Progenitor cell of endocrine pancreas (in vitro differentiated cells): ENCODE measurements at regions not wholly inside any gene's neighbourhood (a gene's known extent, or its start where the extent isn't known, plus 50 kb on each side); places are given as distances from the start of the nearest gene placed in this dataset.
"Not testable (repeated sequence)": the region's sequence is repeated elsewhere in the genome, so short reads cannot be mapped to it uniquely, and the experiment has no call there.

Experiments used
- DNase-seq: peaks from one replicate; pipeline ENCODE4 v3.0.0; 2021; ENCODE audit warnings: low spot score; ENCODE audit not compliant: unreplicated experiment
- H3K27ac Mint-ChIP-seq: 2 replicates; pipeline ENCODE4 v1.8.0; 2021; ENCODE audit warnings: mild to moderate bottlenecking, moderate library complexity, mixed read lengths
- H3K27me3 Mint-ChIP-seq: 2 replicates; pipeline ENCODE4 v1.8.0; 2021; ENCODE audit warnings: mixed read lengths
- H3K36me3 Mint-ChIP-seq: 2 replicates; pipeline ENCODE4 v1.8.0; 2022; ENCODE audit warnings: mixed read lengths; ENCODE audit not compliant: insufficient read depth
- H3K4me1 Mint-ChIP-seq: 2 replicates; pipeline ENCODE4 v1.8.0; 2021; ENCODE audit warnings: low read depth, mixed read lengths
- H3K4me3 Mint-ChIP-seq: 2 replicates; pipeline ENCODE4 v1.8.0; 2021; ENCODE audit warnings: low read depth, mild to moderate bottlenecking, moderate library complexity, mixed read lengths
- H3K9me3 Mint-ChIP-seq: 2 replicates; pipeline ENCODE4 v1.8.0; 2021; ENCODE audit warnings: low read depth, mixed read lengths
- CTCF ChIP-seq: fragments of 200-600 bp; sonication (generic); IDR thresholded peaks from one replicate; pipeline ENCODE4 v1.5.0; 2021; ENCODE audit warnings: antibody characterized with exemption, mild to moderate bottlenecking; ENCODE audit not compliant: unreplicated experiment

GRCh38 chr15:38111070-38111469 lies 141.6 kb upstream of the SPRED1 start:
- Mint-ChIP-seq H3K27me3 (no peaks in the 10 kb centered on the region), H3K36me3 (no peaks in the 10 kb centered on the region), H3K4me3 (no peak overlapping the region), H3K9me3 (no peaks in the 10 kb centered on the region), H3K4me1 (no peaks in the 10 kb centered on the region), H3K27ac (no peak overlapping the region)
- DNase-seq, result no peak
- no peak for TF ChIP-seq CTCF

GRCh38 chr15:38112406-38112805 lies 140.2 kb upstream of the SPRED1 start:
- Mint-ChIP-seq H3K4me3 (no peak overlapping the region), H3K9me3 (no peaks in the 10 kb centered on the region), H3K4me1 (no peaks in the 10 kb centered on the region), H3K27me3 (no peaks in the 10 kb centered on the region), H3K36me3 (no peaks in the 10 kb centered on the region), H3K27ac (peak overlapping the region; percentile 31)
- no peak for TF ChIP-seq CTCF
- DNase-seq, result no peak

- Mint-ChIP-seq H3K27me3 (no peaks in the 10 kb centered on the region), H3K36me3 (no peaks in the 10 kb centered on the region), H3K9me3 (no peaks in the 10 kb centered on the region), H3K4me1 (no peaks in the 10 kb centered on the region), H3K4me3 (no peak overlapping the region), H3K27ac (no peak overlapping the region)
- no peak for DNase-seq
- no peak for TF ChIP-seq CTCF
Measured at GRCh38 chr15:38115121-38115520, 137.5 kb upstream of the SPRED1 start.

GRCh38 chr15:38117781-38118180 lies 134.9 kb upstream of the SPRED1 start:
- peaks cover 14% of the 10 kb centered on the region for H3K9me3 Mint-ChIP-seq
- H3K27ac Mint-ChIP-seq, result no peak overlapping the region
- H3K4me3 Mint-ChIP-seq, result no peak overlapping the region
- no peak for DNase-seq
- no peaks in the 10 kb centered on the region for H3K4me1 Mint-ChIP-seq
- no peak for TF ChIP-seq CTCF
- peaks cover 1% of the 10 kb centered on the region for H3K36me3 Mint-ChIP-seq
- no peaks in the 10 kb centered on the region for H3K27me3 Mint-ChIP-seq

- not testable (repeated sequence) for DNase-seq, H3K27ac Mint-ChIP-seq
- H3K9me3 Mint-ChIP-seq, result peaks cover 23% of the 10 kb centered on the region
Measured at GRCh38 chr15:38119865-38120264, 132.8 kb upstream of the SPRED1 start.

GRCh38 chr15:38127306-38127771 lies 125.3 kb upstream of the SPRED1 start:
- no peaks in the 10 kb centered on the region for H3K4me1 Mint-ChIP-seq
- peaks cover 16% of the 10 kb centered on the region for H3K9me3 Mint-ChIP-seq
- H3K27me3 Mint-ChIP-seq, result no peaks in the 10 kb centered on the region
- H3K36me3 Mint-ChIP-seq, result no peaks in the 10 kb centered on the region
- no peak overlapping the region for H3K4me3 Mint-ChIP-seq
- no peak for DNase-seq
- H3K27ac Mint-ChIP-seq, result no peak overlapping the region
- TF ChIP-seq CTCF, result no peak

More at GRCh38 chr15:38119865-38120264, 132.8 kb upstream of the SPRED1 start:
- H3K27me3 Mint-ChIP-seq, H3K4me3 Mint-ChIP-seq, H3K4me1 Mint-ChIP-seq, H3K36me3 Mint-ChIP-seq: not testable (repeated sequence)
